Activated CD8-positive, alpha-beta T cell treated with anti-CD3 and anti-CD28 coated beads for 36 hours (primary cell): ENCODE measurements at regions not wholly inside any gene's neighbourhood (a gene's known extent, or its start where the extent isn't known, plus 50 kb on each side); places are given as distances from the start of the nearest gene placed in this dataset.

Experiments used
- ATAC-seq: fragments of 200-7000 bp; cut with Tn5 transposase; one replicate; pipeline ENCODE4 v1.10.0; 2021; ENCODE audit warnings: mild to moderate bottlenecking, moderate library complexity
- CTCF ChIA-PET: fragments of 350-600 bp; sonication (Branson Sonifier 250); formaldehyde crosslinking; loops from one replicate; lab custom pipeline; 2021; ENCODE audit warnings: antibody characterized with exemption; lab: Charles Lee
- POLR2A ChIA-PET: fragments of 350-600 bp; sonication (Branson Sonifier 250); formaldehyde crosslinking; loops from one replicate; lab custom pipeline; 2021; ENCODE audit warnings: antibody characterized with exemption; lab: Charles Lee
- DNase-seq: peaks from one replicate; pipeline ENCODE4 v3.0.0-alpha.2; 2020
- H3K27ac Mint-ChIP-seq: one replicate; pipeline ENCODE4 v1.8.0; 2021; ENCODE audit warnings: mild to moderate bottlenecking, mixed read lengths
- H3K27me3 Mint-ChIP-seq: one replicate; pipeline ENCODE4 v1.8.0; 2021; ENCODE audit warnings: mixed read lengths
- H3K36me3 Mint-ChIP-seq: one replicate; pipeline ENCODE4 v1.8.0; 2021; ENCODE audit warnings: low read depth, mixed read lengths
- H3K4me1 Mint-ChIP-seq: one replicate; pipeline ENCODE4 v1.8.0; 2021; ENCODE audit warnings: low read depth, mixed read lengths
- H3K4me3 Mint-ChIP-seq: one replicate; pipeline ENCODE4 v1.8.0; 2021; ENCODE audit warnings: mild to moderate bottlenecking, moderate library complexity, mixed read lengths
- H3K9me3 Mint-ChIP-seq: one replicate; pipeline ENCODE4 v1.8.0; 2021; ENCODE audit warnings: mixed read lengths
- intact Hi-C: fragments of 100-400 bp; cut with micrococcal nuclease; formaldehyde crosslinking; loops from one replicate; pipeline ENCODE4 v1.10.0; 2022
- TF ChIP-seq, protein P1 (sequence below): fragments of 200-600 bp; IDR thresholded peaks from one replicate; pipeline ENCODE4 v1.8.0; 2022; ENCODE audit warnings: antibody characterized with exemption, mild to moderate bottlenecking

DNA sequence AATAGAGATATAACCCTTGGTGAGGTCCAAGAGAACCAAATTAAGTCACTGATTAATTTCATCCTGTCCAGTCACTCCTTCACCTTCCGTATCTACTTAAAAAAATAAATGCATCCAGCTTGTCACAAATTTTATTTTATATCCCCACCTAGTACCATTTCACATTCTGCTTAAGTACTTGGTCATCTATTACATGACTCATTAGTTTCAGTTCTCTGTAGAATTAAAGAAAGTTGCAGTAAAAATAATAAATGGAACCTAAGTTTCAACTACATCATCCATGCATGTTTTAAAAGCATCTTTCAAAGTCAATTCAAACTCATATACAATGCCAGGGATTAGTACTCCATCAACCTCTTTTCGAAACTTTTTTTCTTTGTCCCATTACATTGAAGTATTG is 130.2 kb downstream of the SH2D1A start:
- ChIA-PET CTCF (no interaction called here), POLR2A (interaction anchor here (0.7 kb wide), 1 partner anchor 298 kb away, joined by 3 read pairs; no protein-coding TSS in a partner anchor)
- H3K36me3 Mint-ChIP-seq: no peaks in the 10 kb centered on the region
- TF ChIP-seq, protein P1, sequence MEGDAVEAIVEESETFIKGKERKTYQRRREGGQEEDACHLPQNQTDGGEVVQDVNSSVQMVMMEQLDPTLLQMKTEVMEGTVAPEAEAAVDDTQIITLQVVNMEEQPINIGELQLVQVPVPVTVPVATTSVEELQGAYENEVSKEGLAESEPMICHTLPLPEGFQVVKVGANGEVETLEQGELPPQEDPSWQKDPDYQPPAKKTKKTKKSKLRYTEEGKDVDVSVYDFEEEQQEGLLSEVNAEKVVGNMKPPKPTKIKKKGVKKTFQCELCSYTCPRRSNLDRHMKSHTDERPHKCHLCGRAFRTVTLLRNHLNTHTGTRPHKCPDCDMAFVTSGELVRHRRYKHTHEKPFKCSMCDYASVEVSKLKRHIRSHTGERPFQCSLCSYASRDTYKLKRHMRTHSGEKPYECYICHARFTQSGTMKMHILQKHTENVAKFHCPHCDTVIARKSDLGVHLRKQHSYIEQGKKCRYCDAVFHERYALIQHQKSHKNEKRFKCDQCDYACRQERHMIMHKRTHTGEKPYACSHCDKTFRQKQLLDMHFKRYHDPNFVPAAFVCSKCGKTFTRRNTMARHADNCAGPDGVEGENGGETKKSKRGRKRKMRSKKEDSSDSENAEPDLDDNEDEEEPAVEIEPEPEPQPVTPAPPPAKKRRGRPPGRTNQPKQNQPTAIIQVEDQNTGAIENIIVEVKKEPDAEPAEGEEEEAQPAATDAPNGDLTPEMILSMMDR: no peak
- no peaks in the 10 kb centered on the region for H3K9me3 Mint-ChIP-seq
- no peak overlapping the region for H3K4me3 Mint-ChIP-seq
- peaks cover 3% of the 10 kb centered on the region for H3K4me1 Mint-ChIP-seq
- H3K27ac Mint-ChIP-seq: no peak overlapping the region
- H3K27me3 Mint-ChIP-seq: no peaks in the 10 kb centered on the region
- intact Hi-C loops: no loop called here
- ATAC-seq (no peak), DNase-seq (no peak)

DNA sequence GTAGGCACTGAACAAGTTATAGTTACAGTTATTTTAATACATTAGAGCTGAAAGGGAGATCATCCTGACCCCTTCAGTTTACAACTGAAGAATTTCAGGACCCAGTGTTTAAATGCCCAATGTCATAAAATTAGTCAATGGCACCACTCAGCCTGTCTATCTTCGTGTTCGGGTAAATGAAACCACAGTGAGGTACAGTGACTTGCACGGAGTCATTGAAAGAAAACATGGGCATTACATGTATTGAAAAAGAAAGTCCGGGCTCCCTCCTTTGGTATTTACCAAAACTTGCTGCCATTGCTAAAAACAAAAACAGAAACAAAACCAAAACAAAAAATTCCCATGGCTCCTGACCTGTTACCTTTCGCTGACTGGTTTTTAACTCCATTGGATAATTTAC is 131.7 kb downstream of the SH2D1A start:
- no peaks in the 10 kb centered on the region for H3K9me3 Mint-ChIP-seq
- POLR2A ChIA-PET: no interaction called here
- H3K27me3 Mint-ChIP-seq: no peaks in the 10 kb centered on the region
- CTCF ChIA-PET: no interaction called here
- DNase-seq: no peak
- no peaks in the 10 kb centered on the region for H3K36me3 Mint-ChIP-seq
- TF ChIP-seq, protein P1: no peak
- H3K27ac Mint-ChIP-seq: no peak overlapping the region
- no peak for ATAC-seq
- no peak overlapping the region for H3K4me3 Mint-ChIP-seq
- peaks cover 3% of the 10 kb centered on the region for H3K4me1 Mint-ChIP-seq
- intact Hi-C loops: no loop called here

DNA sequence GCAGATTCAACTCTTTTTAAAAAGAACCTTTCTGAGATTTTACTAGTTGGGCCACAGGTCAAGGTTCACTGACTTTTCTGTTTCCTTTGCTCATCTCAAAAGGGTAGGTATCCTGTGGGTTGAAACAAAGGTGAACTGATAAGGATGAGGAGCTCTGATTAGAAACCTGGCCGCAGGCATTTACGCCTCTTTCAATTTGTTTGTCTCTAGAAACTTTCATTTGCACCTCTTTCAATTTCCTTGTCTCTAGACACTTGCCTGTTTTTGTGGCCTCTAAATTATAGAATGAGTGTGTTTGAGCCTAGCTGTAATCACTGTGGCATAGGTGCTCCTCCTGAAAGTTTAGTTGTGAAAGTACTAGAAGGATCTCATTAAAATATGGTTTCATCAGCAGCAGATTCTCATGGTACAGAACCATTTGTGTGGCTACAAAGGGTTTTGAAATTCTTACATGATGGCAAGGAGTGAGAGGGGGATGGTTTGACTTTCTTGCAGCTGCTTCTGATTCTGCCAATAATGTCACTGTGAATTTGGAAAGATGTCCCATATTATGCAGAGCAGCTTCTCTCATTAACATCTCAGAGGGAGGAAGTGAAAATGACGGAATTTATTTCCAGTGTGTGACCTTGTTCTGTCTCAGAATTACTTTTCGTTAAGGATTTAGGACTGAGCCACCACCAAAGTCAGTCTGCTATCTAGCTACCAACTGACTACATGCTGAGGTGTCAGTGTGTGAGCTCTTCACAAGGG is 142.2 kb downstream of the SH2D1A start:
- DNase-seq: no peak
- no peak overlapping the region for H3K27ac Mint-ChIP-seq
- CTCF ChIA-PET: no interaction called here
- H3K9me3 Mint-ChIP-seq: no peaks in the 10 kb centered on the region
- no peaks in the 10 kb centered on the region for H3K27me3 Mint-ChIP-seq
- H3K4me3 Mint-ChIP-seq: no peak overlapping the region
- no peaks in the 10 kb centered on the region for H3K36me3 Mint-ChIP-seq
- no peak for ATAC-seq
- POLR2A ChIA-PET: no interaction called here
- TF ChIP-seq, protein P1: no peak
- intact Hi-C loops: no loop called here
- H3K4me1 Mint-ChIP-seq: no peaks in the 10 kb centered on the region

DNA sequence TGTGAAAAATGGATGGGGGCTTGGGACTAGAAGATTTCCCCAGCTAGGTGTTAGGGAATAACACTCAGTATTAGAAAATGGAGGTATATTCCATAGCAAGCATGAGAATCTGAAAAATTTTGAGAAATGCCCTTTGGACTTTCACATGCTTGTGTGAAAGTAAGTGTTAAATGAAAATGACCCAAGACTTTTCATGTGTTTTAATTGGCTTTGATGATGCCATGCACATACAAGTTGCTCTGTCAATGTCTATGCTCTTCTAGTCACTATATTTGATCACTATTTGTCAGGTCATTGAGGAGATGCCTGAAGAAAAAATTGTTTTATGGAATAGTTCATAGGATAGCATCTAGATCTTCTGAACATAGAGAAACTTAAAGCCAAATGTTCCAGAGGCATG is 147.6 kb downstream of the SH2D1A start:
- H3K36me3 Mint-ChIP-seq: no peaks in the 10 kb centered on the region
- TF ChIP-seq, protein P1: no peak
- no peaks in the 10 kb centered on the region for H3K27me3 Mint-ChIP-seq
- H3K4me1 Mint-ChIP-seq: no peaks in the 10 kb centered on the region
- DNase-seq: no peak
- intact Hi-C loops: no loop called here
- ChIA-PET CTCF (no interaction called here), POLR2A (no interaction called here)
- no peaks in the 10 kb centered on the region for H3K9me3 Mint-ChIP-seq
- H3K27ac Mint-ChIP-seq: no peak overlapping the region
- no peak overlapping the region for H3K4me3 Mint-ChIP-seq
- ATAC-seq: no peak

DNA sequence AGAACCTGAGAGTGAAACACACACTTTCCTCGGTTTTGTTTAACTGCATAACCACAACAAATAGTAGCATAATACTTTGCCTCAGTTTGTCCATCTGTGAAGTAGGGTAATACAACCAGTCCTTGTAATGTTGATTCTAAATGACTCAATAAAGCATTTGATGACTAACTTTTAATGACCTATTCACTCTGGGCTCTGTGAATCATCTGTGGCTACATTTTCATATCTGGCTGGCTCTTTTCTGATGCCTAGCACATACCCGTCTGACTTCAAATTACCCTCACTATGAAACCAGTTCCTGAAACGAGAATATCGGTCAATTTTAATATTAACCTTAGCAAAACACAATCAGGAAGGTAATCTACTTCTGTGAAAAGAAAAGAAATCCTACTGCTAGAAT is 151.0 kb downstream of the SH2D1A start:
- ChIA-PET POLR2A (no interaction called here), CTCF (no interaction called here)
- Mint-ChIP-seq H3K9me3 (no peaks in the 10 kb centered on the region), H3K27ac (no peak overlapping the region), H3K36me3 (no peaks in the 10 kb centered on the region), H3K27me3 (no peaks in the 10 kb centered on the region), H3K4me1 (peaks cover 17% of the 10 kb centered on the region), H3K4me3 (no peak overlapping the region)
- TF ChIP-seq, protein P1: no peak
- ATAC-seq (peak; percentile 68), DNase-seq (no peak)
- intact Hi-C loops: no loop called here
